ENCODE measurements at regions not wholly inside any gene's neighbourhood (a gene's known extent, or its start where the extent isn't known, plus 50 kb on each side); places are given as distances from the start of the nearest gene placed in this dataset.

GRCh38 chr10:129309565-129309964 lies 157.5 kb upstream of the MGMT start:
- H3K27ac ChIP-seq, result no peak overlapping the region
- H3K36me3 ChIP-seq, result no peaks in the 10 kb centered on the region
- DNase-seq (ENCODE audit: extremely low spot score in 2 of 2), result no peak
- intact Hi-C loops (cut with DNase I), result no loop called here
- no peaks in the 10 kb centered on the region for H3K9me3 ChIP-seq
- no peak overlapping the region for H3K4me3 ChIP-seq
- no peaks in the 10 kb centered on the region for H3K27me3 ChIP-seq
- TF ChIP-seq POLR2A (IDR thresholded peaks at IDR 0.05) (no peak), POLR2AphosphoS5 (IDR thresholded peaks at IDR 0.05; ENCODE audit: insufficient read depth in 1 of 2, low read depth in 1 of 2) (no peak), CTCF (IDR thresholded peaks at IDR 0.05) (no peak)
- no peaks in the 10 kb centered on the region for H3K4me1 ChIP-seq

DNA sequence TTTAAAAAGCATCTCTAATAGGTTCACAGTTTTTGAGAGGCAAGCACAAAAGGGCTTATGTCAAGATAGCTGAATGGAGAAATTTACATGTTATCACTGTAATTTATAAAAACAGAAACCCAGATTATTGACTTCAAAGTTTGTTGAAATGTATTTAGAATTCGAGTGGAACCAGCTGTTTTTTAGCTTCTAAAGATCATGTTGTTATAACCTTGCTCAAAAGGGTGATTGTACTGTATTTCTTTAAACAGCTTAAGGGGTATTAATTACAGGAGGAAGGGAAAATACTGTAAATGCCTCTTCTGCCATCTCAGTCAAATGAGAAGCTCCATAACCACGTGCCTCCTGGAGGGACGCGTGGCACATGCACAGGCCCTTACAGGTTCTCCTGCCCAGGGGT lies 156.2 kb upstream of the MGMT start:
- Histone ChIP-seq H3K9me3 (no peaks in the 10 kb centered on the region), H3K4me3 (no peak overlapping the region), H3K27ac (no peak overlapping the region), H3K27me3 (no peaks in the 10 kb centered on the region), H3K36me3 (no peaks in the 10 kb centered on the region), H3K4me1 (no peaks in the 10 kb centered on the region)
- TF ChIP-seq CTCF (IDR thresholded peaks at IDR 0.05) (no peak), POLR2AphosphoS5 (IDR thresholded peaks at IDR 0.05; ENCODE audit: insufficient read depth in 1 of 2, low read depth in 1 of 2) (no peak), POLR2A (IDR thresholded peaks at IDR 0.05) (no peak)
- intact Hi-C loops (cut with DNase I), result no loop called here
- DNase-seq (ENCODE audit: extremely low spot score in 2 of 2), result no peak

DNA sequence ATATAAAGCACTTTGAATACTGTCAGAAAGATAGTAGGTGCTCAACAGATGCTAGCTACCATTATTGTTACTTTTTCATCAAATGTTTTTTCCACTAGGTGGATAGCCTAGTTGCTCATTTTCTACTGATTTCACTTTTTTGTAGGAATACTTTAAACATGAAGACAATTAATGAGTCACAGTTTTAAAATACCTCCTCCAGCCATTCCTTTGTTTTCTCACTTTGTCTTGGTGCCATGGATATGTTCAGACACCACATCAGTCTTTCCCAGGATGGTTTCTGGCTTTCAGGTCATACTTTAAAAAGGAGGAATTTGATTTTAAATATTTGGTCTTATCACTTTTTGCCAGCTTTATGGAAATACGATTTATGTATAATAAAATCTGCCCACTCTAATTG lies 147.1 kb upstream of the MGMT start:
- Histone ChIP-seq H3K27ac (no peak overlapping the region), H3K27me3 (no peaks in the 10 kb centered on the region), H3K4me3 (no peak overlapping the region), H3K36me3 (no peaks in the 10 kb centered on the region), H3K9me3 (peaks cover 2% of the 10 kb centered on the region), H3K4me1 (peaks cover 14% of the 10 kb centered on the region)
- DNase-seq (ENCODE audit: extremely low spot score in 2 of 2), result no peak
- TF ChIP-seq CTCF (IDR thresholded peaks at IDR 0.05) (no peak), POLR2AphosphoS5 (IDR thresholded peaks at IDR 0.05; ENCODE audit: insufficient read depth in 1 of 2, low read depth in 1 of 2) (no peak), POLR2A (IDR thresholded peaks at IDR 0.05) (no peak)
- intact Hi-C loops (cut with DNase I), result no loop called here

DNA sequence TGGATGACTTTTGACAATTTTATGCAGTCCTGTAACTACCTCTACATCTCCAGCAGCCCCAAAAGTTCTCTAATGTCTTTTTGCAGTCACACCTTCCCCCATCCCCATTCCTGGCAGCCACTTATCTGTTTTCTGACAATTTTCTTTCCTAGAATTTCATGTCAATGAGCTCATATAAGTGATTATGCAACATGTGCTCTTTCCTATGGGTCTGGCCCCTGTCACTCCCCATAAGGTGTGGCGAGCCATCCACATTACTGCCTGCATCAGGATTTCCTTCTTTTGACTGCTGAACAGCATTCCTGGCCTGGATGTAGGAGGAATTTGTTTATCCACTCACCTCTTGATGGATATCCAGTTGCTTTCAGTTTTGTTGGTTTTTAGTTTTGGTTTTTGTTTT lies 146.7 kb upstream of the MGMT start:
- peaks cover 14% of the 10 kb centered on the region for H3K4me1 ChIP-seq
- intact Hi-C loops (cut with DNase I), result no loop called here
- no peak overlapping the region for H3K4me3 ChIP-seq
- H3K27ac ChIP-seq, result no peak overlapping the region
- no peaks in the 10 kb centered on the region for H3K36me3 ChIP-seq
- peaks cover 2% of the 10 kb centered on the region for H3K9me3 ChIP-seq
- no peaks in the 10 kb centered on the region for H3K27me3 ChIP-seq
- no peak for DNase-seq (ENCODE audit: extremely low spot score in 2 of 2)
- no peak for TF ChIP-seq POLR2A (IDR thresholded peaks at IDR 0.05)
- no peak for TF ChIP-seq POLR2AphosphoS5 (IDR thresholded peaks at IDR 0.05; ENCODE audit: insufficient read depth in 1 of 2, low read depth in 1 of 2)
- no peak for TF ChIP-seq CTCF (IDR thresholded peaks at IDR 0.05)

- peaks cover 14% of the 10 kb centered on the region for H3K4me1 ChIP-seq
- H3K4me3 ChIP-seq, result no peak overlapping the region
- no peak for DNase-seq (ENCODE audit: extremely low spot score in 2 of 2)
- H3K27me3 ChIP-seq, result no peaks in the 10 kb centered on the region
- peaks cover 2% of the 10 kb centered on the region for H3K9me3 ChIP-seq
- H3K36me3 ChIP-seq, result no peaks in the 10 kb centered on the region
- TF ChIP-seq POLR2AphosphoS5 (IDR thresholded peaks at IDR 0.05; ENCODE audit: insufficient read depth in 1 of 2, low read depth in 1 of 2) (no peak), CTCF (IDR thresholded peaks at IDR 0.05) (no peak), POLR2A (IDR thresholded peaks at IDR 0.05) (no peak)
- H3K27ac ChIP-seq, result no peak overlapping the region
- intact Hi-C loops (cut with DNase I), result no loop called here
Observed at GRCh38 chr10:129321727-129322126, 145.3 kb upstream of the MGMT start.
